GM12874 (cell line): ENCODE measurements at regions not wholly inside any gene's neighbourhood (a gene's known extent, or its start where the extent isn't known, plus 50 kb on each side); places are given as distances from the start of the nearest gene placed in this dataset.

ENCODE experiments used
- TF ChIP-seq, protein P1 (sequence below): IDR thresholded peaks from 2 replicates; pipeline ENCODE4 v1.5.1; 2011; ENCODE audit warnings: low read depth, mild to moderate bottlenecking, control low read depth, low read length, moderate library complexity; ENCODE audit not compliant: insufficient read depth

DNA sequence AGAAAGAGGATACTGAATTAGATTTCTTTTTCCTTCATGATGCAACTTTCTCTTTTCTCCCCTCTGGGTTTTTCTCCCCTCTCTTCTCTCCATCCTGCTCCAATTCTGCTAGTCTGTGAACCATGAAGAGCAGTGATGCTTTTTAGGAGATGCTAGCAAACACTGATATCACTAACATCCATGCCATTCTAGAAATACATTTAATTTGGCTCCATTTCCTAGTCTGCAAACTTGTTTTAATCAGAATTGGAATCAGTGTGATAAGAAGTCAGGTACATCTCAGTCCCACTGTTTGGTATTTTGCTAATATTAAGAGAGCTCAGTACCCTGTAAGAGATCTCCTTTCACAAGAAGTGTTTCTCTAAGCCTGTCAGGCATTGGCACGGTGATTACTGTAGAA is 437.1 kb downstream of the RWDD3 start:
- TF ChIP-seq, protein P1, sequence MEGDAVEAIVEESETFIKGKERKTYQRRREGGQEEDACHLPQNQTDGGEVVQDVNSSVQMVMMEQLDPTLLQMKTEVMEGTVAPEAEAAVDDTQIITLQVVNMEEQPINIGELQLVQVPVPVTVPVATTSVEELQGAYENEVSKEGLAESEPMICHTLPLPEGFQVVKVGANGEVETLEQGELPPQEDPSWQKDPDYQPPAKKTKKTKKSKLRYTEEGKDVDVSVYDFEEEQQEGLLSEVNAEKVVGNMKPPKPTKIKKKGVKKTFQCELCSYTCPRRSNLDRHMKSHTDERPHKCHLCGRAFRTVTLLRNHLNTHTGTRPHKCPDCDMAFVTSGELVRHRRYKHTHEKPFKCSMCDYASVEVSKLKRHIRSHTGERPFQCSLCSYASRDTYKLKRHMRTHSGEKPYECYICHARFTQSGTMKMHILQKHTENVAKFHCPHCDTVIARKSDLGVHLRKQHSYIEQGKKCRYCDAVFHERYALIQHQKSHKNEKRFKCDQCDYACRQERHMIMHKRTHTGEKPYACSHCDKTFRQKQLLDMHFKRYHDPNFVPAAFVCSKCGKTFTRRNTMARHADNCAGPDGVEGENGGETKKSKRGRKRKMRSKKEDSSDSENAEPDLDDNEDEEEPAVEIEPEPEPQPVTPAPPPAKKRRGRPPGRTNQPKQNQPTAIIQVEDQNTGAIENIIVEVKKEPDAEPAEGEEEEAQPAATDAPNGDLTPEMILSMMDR, result no peak

DNA sequence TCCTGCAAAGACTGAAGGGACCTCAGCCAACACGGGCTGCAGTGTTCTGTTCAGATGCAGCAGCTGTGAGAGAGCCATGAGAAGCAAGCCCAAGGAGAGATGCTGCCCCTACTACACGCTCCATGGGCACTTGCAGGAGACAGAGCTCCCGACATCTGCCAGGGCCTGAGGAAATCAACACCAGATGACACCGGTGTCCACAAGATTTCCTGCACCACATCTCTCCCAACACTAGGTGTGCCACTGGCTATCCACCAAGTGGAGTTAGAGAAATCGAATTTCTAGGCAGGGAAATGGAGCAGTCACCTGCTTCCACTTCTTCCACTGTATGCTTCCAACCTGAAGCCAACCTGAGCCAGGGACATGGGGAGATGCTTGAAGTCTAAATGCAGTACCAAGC is 445.3 kb downstream of the RWDD3 start:
- TF ChIP-seq, protein P1, result no peak

DNA sequence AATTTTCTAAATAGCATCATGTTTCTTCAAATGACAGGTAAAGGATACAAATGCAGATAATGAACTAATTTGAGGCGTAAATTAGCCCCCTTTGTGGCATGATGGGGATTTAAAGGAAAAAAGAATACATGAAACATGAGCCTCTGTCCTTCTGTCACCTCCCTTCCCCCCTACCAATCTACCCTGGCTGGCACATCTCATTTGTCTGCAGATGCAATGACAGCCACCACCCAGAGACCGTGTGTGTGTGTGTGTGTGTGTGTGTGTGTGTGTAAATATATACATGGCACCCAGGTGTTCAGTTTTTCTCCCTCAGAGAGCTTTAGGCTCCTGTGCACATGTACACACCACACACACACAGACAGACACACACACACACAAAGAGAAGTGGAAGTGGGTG is 451.1 kb downstream of the RWDD3 start:
- TF ChIP-seq, protein P1, result no peak

DNA sequence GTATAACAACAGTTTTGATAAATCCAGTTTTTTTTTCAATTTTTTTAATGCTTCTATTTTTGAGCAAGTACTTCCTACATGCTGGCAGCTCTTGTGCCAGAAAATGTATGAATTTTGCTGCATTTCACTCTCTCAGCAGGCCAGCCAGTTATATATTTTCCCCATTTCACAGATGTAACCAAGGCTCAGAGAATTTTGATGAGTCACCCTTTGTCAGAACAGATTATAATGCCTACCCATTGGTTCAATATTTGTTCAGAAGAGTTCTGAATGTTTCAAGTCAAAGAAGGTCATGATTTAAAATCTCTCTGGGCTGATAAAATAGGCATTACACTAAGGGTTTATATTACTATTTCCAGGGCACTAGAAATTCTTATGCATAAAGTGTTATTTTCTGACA is 452.2 kb downstream of the RWDD3 start:
- TF ChIP-seq, protein P1, result no peak

DNA sequence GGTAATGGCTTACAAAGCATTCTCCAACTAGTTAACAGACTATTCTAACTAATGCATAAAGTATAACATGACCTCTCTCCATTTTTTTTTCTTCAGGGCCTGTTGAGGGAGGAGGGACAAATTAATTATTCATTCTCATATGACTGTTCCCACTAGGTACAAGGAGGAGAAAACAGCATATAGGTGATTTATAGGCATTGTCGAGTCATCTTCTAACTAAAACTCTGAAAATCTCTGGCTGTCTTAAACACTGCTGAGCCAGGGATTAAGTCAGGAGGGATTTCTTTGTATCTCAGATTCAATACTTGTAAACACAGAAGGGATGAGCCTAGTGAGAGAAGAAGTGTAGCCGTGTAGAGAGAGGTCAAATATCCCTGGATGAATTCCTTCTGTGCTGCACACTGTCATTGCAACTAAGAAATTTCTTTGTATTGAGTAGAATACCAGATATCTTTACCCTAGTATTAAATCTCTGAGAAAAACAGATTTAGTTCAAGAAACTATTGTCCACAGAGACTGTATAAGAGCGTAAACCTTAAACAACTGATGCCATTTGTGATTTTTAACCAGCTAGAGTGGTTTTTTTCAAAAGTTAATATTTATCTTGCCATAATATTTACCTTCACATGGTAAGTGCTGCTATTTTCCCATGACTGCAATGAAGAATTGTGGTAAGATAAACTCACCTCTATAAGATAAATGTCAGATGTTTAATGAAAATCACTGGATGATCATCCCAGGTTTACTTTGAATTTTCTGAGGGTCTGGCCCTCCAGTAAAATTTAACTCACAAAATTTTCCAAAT is 465.3 kb downstream of the RWDD3 start:
- TF ChIP-seq, protein P1, result no peak

DNA sequence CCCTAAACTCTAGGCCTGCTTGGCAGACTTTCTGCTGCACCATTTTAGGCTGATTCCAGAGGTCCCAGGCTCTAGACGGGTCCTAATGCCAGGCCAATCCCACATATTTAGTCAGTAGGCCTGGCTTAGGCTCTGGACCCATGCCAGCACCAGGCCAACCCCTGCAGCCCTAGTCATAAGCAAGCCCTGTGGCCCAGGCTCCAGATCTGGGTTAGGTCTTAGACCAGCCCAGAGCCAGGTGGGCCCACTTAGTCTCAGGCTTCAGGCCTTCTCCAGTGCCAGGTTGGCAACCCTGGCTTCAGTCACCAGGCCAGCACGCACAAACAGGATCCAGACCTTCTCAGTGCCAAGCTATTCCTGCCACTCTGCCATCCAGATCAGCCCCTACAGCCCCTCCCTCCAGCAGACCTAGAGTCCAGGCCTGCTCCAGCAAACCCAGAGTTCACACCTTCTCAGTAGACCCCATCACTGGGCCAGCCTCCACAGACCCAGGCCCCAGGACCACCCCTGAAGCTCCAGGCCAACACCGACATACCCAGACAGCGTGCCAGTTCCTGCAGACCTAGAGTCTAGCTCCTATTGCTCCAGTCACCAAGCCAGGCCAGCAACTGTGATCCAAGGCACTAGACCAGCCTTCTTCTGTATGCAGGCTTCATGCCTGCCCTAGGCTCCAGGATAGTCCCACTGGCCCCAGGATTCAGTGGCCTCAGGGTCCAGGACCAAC is 467.6 kb downstream of the RWDD3 start:
- TF ChIP-seq, protein P1, result no peak

DNA sequence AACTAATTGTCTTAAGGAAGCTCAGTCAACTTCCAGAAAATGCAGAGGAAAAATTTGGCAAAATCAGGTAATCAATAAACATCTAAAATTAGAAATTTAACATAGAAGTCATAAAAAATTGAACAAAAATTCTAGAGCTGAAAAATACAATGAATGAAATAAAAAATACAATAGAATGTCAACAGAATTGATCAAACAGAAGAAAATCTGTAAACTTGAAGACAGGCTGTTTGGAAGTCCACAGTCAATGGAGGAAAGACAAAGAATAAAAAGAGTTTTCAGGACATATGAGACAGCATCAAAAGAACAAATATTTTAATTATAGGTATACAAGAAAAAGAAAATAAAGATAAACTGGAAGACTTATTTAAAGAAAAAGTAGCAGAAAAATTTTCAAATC is 469.0 kb downstream of the RWDD3 start:
- TF ChIP-seq, protein P1, result no peak
